Activated CD4-positive, alpha-beta T cell treated with anti-CD3 and anti-CD28 coated beads, Interleukin-2, amount 50 U/mL, for 24 hours (primary cell): ENCODE measurements at regions not wholly inside any gene's neighbourhood (a gene's known extent, or its start where the extent isn't known, plus 50 kb on each side); places are given as distances from the start of the nearest gene placed in this dataset.

ENCODE experiments used
- DNase-seq, 2 donors: peaks; one replicate each; pipeline ENCODE4 v3.0.0-alpha.2; 2020; ENCODE audit warnings: low read depth in 1 of 2, low spot score in 1 of 2

DNA sequence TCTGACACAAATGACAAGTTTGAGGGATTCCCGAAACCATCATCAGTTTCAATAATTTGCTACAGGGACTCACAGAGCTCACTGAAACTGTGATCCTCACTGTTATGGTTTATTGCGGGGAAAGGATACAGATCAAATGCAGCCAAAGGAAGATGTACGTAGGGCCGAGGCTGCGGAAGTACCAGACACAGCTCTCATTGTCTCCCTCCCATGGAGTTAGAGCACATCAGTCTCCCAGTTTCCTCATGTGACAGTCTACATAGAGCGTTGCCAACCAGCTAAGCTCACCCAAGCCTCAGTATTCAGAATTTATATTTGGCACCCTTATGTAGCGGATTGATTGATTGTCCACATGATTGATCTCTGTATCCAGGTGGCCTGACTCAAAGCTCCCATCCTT lies 137.8 kb upstream of the TENM3 start:
- DNase-seq: no peak

DNA sequence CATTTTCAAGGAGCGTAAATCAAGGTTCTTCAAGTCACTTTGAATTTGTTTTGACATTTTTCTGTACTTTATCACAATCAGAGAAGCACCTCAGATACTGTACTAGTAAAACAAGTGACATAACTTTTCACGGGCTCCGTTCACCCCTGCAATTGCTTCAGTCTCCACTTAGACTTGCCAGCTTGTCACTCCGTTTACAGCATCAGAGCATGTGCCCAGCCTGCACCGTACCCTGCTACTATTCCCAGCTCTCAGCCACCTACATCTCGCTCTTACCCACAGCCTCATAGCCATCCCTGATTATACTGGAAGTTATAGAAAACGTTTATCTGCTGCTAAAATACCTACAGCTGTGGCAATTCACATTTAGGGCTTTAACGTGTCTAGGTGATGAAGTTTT lies 135.3 kb upstream of the TENM3 start:
- DNase-seq: no peak

GRCh38 chr4:182111586-182111985 lies 131.6 kb upstream of the TENM3 start:
- DNase-seq: no peak

- DNase-seq: no peak
Observed at GRCh38 chr4:182113779-182114178, 129.4 kb upstream of the TENM3 start.

- no peak for DNase-seq
Observed at GRCh38 chr4:182124359-182124758, 118.8 kb upstream of the TENM3 start.

- DNase-seq: no peak
Observed at GRCh38 chr4:182126096-182126495, 117.1 kb upstream of the TENM3 start.

- DNase-seq: no peak
Observed at GRCh38 chr4:182126603-182127002, 116.6 kb upstream of the TENM3 start.

GRCh38 chr4:182133033-182133432 lies 110.2 kb upstream of the TENM3 start:
- no peak for DNase-seq

DNA sequence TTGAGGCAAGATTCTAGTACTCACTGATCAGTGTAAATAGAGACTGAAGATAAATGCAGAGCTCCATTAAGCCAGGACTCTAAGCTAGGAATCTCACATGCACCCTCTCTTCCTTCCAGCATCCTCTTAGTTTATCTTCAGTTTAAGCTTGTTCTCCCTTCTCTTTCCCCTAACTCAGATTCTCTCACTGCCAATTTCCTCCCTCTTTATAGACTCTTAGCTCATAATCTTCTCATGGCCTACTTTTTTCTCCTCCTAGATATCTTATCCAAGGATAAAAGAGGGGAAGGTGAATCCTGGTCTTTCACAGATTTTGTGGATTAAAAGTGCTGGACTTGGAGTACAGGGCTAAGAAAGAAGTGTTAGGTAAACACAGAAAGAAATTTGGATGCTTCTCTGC lies 108.9 kb upstream of the TENM3 start:
- DNase-seq: no peak

DNA sequence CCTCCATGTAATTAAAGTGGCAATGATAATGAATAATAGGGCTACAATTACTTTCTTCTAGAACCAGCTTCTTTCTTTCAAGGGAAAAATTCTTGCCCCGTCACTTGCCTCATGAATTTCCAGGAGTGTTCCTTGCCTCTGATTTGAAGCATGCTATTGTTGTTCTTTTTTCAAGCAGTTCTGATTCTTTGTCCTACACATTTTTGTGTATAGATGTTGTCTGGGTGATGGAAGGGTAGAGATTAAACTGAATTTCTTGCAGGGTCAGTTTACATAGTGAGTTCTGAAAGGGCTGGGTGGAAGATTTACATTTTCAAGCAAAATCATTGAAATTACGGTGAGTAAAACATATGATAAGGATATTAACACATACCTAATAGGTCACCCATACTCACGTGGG lies 107.0 kb upstream of the TENM3 start:
- DNase-seq: no peak

- DNase-seq: no peak
Observed at GRCh38 chr4:182137343-182137742, 105.9 kb upstream of the TENM3 start.

DNA sequence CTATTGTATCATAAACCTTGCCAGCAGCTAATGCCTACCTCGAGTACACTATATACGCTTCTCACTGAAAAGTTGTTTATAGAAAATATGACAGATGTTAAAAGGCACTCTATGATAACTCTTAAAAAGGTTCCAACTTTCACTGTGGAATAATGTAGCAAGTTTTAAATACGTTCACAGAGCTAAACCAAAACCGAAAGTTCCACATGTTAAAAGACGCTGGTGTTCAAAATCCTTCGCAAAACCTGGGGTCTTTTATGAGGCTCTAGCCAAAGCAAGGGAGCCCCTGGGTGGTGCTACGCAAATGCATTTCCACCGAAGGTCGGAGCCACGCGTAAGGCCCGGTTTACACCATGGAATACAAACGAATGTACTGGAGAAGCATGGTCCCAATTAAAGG lies 103.7 kb upstream of the TENM3 start:
- no peak for DNase-seq

DNA sequence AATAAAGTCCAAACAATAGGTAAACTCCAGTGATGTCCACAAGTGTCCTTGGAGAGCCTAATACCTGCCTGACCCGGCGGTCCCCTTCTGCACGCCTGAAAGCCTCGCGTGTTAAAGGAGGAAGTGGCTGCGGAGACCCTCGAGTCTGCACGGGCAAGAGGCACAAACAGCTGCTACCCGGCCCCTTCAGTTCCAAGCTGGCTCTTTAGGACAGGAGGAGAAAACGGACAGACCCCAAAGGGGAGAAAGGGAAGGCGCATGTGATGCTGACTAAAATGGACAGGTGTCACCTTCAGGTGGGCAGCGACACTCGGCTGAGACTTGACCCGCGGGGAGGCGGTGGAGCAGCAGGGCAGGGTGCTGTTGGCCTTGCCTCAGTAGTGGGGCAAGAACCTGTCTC lies 102.7 kb upstream of the TENM3 start:
- DNase-seq: no peak

DNA sequence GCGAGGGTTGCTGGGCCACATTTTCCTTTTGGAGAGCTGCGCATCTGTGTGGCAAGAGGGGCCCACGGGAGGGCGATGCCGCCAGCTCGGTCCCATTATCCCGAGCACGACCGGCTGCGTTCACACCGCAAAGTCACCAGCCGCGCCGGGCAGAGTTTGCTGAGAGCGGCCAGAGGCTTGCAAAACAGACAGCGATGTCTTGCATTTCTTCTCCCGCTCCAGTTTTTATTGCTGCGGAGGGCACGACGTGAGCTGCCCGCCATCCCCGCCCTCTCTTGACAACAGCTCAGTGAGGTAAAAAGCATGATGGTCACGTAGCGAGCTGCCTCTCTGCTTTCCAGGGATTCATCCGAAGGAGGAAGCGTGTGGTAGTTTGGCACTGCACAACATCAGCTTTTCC lies 102.1 kb upstream of the TENM3 start:
- DNase-seq: no peak

DNA sequence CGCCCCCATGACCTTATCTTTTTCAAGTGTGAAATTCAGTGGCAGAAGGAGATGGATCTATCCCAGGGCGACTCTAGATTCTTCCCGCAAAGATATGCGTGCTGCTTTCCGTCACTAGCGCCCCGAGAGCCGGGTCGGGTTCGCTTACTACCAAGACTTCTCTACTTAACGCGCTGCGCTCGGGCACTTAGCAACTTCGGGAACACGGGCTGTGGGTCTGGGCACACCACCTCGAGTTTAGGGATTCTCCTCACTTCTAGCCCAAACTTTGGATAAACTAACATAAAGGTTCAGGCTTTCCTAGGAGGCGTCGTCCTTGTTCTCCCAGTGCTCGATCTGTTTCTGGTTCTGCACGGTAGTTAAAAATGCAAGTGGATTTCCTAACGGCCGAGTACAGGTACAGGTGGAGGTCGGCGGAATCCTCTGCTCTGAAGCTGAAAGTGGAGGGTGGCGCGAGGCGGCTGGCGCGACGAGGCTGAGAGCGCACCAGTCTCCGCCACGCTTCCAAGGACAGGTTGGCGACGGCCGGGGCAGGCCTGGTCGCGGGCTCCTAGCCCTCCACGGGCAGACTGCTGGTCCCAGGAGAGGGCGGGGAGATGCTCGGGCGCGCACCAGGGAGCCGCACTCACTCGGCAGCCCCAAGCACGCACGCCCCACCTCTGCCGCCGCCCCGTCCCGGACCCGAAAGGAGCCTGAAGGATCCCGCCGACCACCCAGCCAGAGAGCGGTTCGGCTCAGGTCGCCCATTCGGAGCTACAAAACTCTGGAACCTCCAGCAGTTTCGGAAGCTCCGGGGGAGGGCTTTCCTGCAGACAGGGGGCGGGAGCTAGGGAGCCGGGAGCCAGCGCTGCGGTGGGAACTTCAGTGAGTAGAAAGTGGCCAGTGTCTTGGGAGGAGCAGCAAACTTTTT lies 100.8 kb upstream of the TENM3 start:
- no peak for DNase-seq

DNA sequence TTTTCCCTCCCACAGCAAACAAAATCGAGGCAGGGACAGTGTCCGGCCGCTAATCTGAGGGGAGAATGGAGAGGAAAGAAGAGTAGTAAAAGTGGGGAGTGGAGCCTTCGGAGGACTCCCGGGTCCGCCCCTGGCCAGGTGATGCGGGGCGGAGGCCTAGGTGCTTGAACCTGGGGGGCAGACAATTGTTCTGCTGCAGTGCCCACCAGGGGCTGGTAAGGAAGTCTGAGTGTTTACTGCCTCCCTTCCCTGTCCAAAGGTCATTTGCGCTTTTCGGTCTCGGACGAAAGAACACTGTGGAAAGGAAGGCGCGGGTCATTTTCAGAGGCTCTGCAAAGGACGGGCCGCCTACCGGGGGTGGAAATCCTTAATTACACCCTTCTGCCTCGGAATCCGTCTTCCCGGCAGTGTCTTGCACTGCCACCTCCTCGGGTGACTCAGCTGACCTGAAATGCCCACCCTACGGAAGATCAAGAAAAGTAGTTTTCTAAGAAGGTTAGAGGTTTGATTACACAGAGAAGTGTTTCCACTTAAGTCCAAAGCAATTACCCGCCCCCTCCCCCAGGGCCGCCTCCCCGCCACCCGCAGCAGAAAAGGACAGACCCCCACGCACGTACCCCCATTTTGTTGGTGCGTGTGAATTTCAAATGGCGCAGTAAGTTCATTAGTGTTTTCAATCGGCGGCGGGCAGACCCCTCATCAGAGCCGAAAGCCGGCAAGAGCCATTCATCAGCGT lies 99.9 kb upstream of the TENM3 start:
- no peak for DNase-seq

DNA sequence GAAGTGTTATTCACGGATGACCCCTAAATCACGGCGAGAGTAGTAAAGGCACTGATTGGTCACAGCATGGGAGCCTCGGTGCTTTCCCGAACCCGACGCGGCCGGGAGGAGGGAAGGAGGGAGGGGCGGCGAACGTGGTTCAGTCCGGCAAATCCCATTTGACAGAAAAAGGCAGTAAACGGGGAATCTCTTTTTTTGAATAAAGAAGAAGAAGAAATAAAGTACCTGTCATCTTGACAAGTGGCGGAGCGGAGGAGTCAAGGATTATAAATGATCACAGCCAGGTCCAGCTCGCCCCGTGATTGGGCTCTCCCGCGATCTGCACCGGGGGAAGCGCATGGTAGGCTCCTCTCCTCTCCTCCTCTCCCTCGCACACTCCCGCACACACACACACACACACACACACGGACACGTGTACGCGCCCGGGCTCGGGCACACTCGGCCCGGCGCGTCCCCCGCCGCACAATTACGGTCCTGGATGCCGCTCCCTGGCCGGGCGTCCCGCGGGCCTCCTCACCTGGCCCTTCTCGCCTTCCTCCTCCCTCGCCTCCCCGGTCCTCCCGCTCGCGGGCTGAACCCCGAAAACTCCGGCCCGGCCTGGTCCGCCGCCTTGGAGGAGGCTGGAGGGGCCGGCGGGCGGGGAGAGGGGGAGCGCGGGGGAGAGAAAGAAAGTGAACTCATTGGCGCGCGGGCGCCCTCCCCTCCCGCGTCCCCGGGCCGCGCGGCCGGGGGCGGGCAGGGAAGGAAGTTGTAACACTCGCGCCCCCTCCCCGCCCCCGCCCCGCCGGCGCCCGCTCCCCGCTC lies 99.2 kb upstream of the TENM3 start:
- DNase-seq: no peak

DNA sequence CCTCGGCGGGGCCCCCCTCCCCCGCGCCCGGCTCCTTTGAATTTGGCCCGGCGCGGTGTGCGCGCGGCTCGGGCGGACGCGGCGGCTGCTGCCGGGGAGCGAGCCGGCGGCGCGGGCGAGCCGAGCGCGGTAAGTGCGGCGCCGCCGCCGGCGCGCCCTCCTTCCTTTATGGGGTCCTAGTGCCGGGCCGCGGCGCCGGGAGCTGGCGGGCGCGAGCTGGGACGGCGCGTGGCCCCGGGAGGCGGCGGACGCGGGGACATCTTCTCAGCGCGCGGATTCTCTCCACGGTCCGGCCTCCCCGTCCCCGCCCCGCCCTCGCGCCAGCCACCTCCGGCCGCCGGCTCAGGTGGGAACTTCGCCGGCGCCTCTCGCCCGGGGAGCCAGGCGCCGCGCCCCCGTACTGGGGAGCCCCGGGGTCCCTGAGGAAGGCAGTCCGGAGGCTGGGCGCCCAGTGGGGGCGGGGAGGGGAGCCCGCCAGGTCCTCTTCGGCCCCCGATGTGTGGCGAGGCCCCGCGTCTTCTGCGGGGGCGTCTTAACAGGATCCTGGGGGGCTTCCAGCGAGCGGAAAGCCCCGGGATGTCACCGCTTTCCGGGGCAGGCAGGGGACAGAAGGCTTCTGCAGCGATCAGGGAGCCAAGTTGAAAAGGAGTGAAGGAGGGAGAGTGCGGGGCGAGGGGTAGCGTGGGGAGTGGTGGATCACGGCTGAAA lies 98.4 kb upstream of the TENM3 start:
- no peak for DNase-seq

- no peak for DNase-seq
Observed at GRCh38 chr4:182145334-182145905, 97.8 kb upstream of the TENM3 start.

DNA sequence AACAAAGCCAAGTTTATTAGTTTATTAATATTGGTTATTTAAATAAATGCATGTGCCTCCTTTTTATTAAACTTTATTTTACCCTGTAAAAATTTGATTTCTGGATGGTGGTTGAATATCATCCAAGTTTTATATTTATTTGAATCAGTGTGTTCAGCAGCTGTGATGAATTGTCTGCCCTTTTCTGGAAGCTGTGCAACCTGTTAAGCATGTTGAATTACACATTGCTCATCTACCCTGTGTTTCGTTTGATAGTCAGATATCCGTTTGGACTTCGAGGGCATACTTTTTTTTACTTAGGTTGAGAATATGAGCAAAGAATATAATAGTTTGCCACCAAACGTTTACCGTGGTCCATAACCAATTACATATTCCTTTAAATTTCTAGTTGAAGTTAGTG lies 95.8 kb upstream of the TENM3 start:
- DNase-seq: no peak

DNA sequence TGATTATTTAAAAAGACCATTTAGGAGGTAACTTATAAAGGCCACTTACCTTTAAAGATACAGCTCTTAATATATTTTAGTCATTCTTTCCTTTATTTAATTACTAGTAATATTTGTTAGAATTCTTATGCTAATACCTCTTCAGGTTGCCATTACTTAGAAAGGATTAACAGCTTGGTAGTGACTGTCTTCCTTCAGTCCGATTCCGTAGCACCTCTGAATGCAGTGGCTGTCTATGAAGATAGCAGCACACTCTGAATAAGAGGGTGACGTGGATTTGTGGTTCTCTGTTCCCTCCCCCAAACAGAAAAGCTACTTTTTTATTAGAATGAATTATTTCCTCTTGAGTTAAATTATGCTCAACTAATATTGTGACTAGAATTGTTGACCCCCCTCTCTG lies 92.6 kb upstream of the TENM3 start:
- DNase-seq: no peak
